AG09309 (cell line): ENCODE measurements at regions not wholly inside any gene's neighbourhood (a gene's known extent, or its start where the extent isn't known, plus 50 kb on each side); places are given as distances from the start of the nearest gene placed in this dataset.

ENCODE experiments used
- DNase-seq: peaks from one replicate; pipeline ENCODE4 v3.0.0-alpha.2; 2010; ENCODE audit warnings: low read depth
- H3K4me3 ChIP-seq: 2 replicates; pipeline ENCODE4 v1.5.1; 2011; ENCODE audit warnings: mild to moderate bottlenecking, low read depth, low read length, moderate library complexity; ENCODE audit not compliant: control insufficient read depth
- TF ChIP-seq, protein P1 (sequence below): IDR thresholded peaks from 2 replicates; pipeline ENCODE4 v1.5.1; 2011; ENCODE audit warnings: mild to moderate bottlenecking, low read depth, low read length, inconsistent platforms; ENCODE audit not compliant: insufficient read depth, control insufficient read depth; ENCODE audit errors: missing control alignments

DNA sequence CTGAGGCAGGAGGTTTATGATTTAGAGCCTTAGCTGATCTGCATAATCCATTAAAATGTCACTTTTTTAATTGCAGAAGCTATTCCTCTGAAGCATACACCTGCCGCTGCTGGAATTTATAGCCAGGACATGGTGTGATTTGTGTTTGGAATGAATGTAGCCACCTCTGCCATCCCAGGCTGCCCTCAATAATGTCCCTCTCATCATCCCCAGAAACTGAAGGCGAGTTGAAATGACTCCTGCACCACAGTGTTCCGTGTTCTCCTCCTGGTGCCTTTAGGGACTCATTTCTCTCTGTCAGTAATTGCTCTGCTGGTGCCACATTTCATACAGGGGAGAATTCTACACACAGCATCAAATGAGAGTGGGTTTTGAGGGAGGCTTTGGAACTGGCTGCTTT, 191.0 kb downstream of the C11orf91 start:
- TF ChIP-seq, protein P1, sequence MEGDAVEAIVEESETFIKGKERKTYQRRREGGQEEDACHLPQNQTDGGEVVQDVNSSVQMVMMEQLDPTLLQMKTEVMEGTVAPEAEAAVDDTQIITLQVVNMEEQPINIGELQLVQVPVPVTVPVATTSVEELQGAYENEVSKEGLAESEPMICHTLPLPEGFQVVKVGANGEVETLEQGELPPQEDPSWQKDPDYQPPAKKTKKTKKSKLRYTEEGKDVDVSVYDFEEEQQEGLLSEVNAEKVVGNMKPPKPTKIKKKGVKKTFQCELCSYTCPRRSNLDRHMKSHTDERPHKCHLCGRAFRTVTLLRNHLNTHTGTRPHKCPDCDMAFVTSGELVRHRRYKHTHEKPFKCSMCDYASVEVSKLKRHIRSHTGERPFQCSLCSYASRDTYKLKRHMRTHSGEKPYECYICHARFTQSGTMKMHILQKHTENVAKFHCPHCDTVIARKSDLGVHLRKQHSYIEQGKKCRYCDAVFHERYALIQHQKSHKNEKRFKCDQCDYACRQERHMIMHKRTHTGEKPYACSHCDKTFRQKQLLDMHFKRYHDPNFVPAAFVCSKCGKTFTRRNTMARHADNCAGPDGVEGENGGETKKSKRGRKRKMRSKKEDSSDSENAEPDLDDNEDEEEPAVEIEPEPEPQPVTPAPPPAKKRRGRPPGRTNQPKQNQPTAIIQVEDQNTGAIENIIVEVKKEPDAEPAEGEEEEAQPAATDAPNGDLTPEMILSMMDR = no peak
- no peak for DNase-seq
- H3K4me3 ChIP-seq = no peak overlapping the region

DNA sequence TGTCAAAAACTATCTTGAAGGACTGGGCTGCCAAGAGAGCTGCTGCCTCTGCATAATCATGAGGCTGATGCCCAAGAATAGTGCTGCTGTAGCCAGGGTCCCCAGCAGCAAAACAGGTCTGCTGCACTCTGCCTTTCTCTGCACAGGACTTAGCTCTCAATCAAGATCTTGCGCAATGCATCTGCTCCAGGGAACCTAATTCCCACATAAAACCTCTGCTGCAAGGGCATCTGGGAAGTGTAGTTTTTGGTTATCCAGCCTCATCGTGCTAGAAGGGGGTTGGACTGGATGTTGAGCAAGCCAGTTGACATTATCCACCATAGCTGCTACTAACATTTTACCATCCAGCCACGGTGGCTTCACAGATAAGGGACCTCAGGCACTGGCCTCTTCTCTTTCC, 192.7 kb downstream of the C11orf91 start:
- TF ChIP-seq, protein P1 = no peak
- no peak for DNase-seq
- no peak overlapping the region for H3K4me3 ChIP-seq

DNA sequence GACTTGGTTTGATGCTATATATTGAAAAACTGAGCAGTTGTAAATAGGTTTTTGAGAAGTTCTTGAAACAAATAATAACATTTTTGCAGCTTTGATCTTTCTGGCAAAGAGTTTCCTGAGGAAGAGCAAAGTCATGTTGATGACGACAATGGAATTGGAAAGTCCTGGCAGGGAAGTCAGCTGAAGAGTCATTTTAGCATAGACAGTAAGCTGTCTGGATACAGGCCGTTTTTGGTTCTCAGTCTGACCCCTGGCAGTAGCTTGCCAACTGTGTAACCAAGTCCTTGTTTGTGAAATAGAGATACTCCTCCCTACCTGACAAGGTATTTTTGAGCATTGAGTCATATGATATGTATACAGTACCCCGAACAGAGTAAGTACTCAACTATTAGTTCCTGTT, 193.3 kb downstream of the C11orf91 start:
- no peak for DNase-seq
- TF ChIP-seq, protein P1 = no peak
- H3K4me3 ChIP-seq = no peak overlapping the region

DNA sequence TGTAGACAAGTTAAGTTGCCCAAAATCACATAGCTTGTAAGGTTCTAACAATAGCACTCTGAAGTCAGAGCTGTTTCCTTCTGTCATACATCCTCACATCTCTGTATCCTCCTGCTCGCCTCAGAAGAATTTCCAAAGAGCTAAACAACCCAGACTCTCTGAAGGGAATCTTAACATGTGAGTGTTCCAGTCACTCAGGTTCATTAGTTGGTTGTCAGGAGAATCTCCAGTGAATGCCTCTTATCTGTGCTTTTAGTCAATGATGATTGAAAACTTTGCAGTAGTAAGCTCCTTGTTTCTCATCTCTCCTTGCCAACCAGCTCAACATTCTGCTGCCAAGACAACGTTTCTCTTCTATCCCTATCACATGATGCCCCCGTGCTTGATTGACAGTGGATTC, 195.5 kb downstream of the C11orf91 start:
- no peak overlapping the region for H3K4me3 ChIP-seq
- TF ChIP-seq, protein P1 = no peak
- DNase-seq = no peak

DNA sequence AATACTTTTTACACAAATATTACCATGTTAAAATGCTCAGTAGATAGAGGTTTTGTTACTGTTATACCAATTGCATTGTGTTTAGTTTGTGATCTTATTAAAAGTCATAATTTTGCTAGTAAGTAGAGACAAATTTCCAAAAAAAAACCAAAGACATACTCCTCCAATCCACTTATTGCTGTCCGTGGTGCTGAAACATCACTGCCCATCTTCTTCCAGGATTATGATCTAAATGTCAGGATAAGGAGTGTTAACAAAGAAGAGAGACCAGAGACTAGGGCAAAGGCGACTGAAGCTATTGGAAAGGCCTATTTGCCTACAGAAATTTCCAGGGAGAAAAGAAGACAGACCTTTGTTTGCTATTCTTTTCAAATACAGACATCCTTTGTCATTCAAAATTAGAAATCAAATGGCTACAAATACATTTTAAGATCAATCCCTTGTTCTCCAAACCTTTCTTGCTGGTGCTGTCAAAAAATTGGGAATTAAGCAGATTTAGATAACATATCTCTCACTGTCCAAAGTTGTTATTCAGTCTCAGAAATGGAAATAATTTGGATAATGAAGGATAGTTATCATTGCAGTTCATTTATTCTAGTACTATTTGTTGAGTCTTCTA, 199.7 kb downstream of the C11orf91 start:
- no peak for DNase-seq
- no peak overlapping the region for H3K4me3 ChIP-seq
- TF ChIP-seq, protein P1 = no peak

DNA sequence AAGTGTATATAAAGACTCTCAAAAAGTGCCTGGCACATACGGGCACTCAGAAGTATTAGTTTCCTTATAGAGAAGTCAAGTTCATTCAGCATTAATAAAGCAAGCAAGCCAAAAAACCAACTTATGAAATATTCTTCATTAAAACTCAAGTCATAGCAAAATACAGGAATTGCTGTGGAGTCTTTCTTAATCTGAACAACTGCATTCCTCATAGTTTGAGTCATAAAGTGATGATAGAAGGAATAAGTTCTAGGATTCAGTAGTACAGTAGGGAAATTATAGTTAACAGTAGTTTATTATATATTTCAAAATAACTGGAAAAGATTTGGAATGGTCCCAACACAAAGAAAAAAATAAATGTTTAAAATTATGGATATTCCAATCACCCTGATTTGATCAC, 200.3 kb downstream of the C11orf91 start:
- DNase-seq = no peak
- H3K4me3 ChIP-seq = no peak overlapping the region
- TF ChIP-seq, protein P1 = no peak

DNA sequence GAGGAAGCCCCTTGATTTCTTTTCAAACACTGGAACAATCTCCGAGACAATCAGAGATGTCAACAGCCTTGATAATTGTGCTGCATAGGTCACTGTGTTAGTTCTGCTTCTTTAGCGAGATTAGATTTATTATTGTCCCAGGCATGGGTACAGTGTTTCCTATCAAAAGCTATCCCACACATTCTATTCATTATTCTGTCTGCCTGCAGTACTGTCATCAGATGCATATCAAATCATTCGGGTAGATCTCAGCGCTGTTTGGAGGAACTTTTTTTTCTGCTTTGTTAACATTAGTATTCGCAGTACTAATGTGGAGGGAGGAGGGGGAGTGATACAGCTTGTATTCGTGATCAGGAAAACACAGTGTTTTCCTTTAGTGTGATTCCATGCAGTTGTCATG, 208.0 kb downstream of the C11orf91 start:
- TF ChIP-seq, protein P1 = no peak
- H3K4me3 ChIP-seq = no peak overlapping the region
- no peak for DNase-seq
